ENCODE measurements at regions not wholly inside any gene's neighbourhood (a gene's known extent, or its start where the extent isn't known, plus 50 kb on each side); places are given as distances from the start of the nearest gene placed in this dataset.
"Not testable (repeated sequence)": the region's sequence is repeated elsewhere in the genome, so short reads cannot be mapped to it uniquely, and the experiment has no call there.

DNA sequence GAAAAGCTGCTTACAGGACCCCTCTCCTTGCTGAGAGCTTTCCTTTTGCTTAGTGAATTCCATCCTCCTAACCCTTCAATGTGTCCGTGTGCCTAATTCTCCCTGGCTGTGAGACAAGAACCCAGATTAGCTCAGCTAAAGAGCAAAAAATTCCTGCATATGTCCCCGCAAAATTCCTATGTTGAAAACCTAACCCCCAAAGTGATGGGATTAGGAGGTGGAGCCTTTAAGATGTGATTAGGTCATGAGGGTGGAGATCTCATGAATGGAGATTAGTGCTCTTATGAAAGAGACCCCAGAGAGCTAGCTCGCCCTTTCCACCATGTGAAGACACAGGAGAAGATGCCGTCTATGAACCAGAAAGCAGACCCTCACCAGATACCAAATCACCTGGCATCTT is 503.0 kb upstream of the DIAPH2 start:
- DNase-seq (ENCODE audit: low read depth in 4 of 4, low spot score in 3 of 4), result no peak

GRCh38 chrX:96182366-96182765 is 502.3 kb upstream of the DIAPH2 start:
- DNase-seq (ENCODE audit: low read depth in 4 of 4, low spot score in 3 of 4), result no peak

- no peak for DNase-seq (ENCODE audit: low read depth in 4 of 4, low spot score in 3 of 4)
Observed at GRCh38 chrX:96183391-96183790, 501.3 kb upstream of the DIAPH2 start.

GRCh38 chrX:96183843-96184242 is 500.8 kb upstream of the DIAPH2 start:
- DNase-seq (ENCODE audit: low read depth in 4 of 4, low spot score in 3 of 4), result no peak

DNA sequence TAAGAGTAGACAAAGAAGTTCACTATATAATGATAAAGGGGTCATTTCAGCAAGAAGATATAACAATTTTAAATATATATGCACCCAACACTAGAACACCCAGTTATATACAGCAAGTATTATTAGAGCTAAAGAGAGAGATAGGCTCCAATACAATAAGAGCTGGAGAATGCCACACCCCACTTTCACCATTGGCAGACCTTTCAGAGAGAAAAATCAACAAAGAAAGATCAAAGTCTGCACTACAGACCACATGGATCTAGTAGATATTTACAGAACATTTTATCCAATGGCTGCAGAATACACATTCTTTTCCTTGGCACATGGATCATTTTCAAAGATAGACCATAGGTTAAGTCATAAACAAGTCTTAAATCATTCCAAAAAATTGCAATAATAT is 479.7 kb upstream of the DIAPH2 start:
- no peak for DNase-seq (ENCODE audit: low read depth in 4 of 4, low spot score in 3 of 4)

DNA sequence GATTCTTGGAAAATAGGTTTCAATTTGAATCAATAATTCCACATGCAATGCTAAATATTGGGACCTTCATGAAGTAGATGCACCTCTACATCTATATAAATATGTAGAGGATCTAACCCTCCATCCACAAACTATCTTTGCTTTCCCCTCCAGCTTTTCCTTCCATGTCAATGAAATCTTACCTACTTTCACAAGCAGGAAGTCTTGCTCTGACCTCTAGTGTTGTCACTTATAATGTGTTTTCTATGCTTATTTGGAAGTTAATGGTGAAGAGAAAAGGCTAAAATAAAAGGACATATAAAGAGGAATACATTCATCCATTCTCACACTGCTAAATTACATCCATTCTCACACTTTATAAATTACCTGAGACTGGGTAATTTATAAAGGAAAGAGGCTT is 472.7 kb upstream of the DIAPH2 start:
- no peak for DNase-seq (ENCODE audit: low read depth in 4 of 4, low spot score in 3 of 4)

GRCh38 chrX:96214681-96215080 is 470.0 kb upstream of the DIAPH2 start:
- not testable (repeated sequence) for DNase-seq (ENCODE audit: low read depth in 4 of 4, low spot score in 3 of 4)

DNA sequence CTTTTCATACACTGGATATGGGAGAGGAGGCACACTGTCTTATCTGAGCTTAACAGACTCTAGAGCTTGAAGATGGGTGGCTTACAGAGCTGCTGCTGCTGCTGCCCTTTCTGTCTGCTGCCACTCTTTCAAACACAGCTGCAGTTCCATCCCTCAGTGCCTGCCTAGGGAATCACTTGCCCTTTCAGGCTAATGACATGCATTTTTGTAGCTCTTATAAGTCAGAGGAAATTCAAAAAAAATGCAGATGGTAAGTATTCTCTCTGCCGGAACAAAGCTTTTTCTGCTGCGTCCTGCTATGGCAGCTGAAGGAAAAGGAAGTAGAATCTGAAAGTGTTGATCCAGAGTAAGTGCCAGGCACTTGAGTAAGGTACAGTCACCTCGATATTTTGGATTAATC is 460.4 kb upstream of the DIAPH2 start:
- DNase-seq (ENCODE audit: low read depth in 4 of 4, low spot score in 3 of 4), result no peak

DNA sequence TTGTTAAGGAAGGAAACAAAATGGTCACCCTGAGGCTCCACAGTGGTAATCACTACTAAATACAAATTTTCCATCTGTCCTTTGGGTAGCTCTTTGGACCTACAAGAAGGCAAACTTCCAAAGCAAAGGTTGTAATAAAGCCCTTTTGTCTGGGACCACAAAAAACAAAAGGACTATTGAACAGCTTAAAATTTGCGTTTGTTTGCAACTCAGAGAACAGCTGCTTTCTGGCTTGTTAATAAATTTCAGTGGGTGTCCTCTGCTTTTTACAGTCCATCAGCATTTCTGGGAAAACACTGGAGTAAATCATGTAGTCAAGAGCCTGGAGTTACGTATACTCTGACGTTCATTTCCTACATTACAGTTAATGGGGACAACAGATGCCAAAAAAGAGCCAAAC is 439.7 kb upstream of the DIAPH2 start:
- DNase-seq (ENCODE audit: low read depth in 4 of 4, low spot score in 3 of 4), result no peak

- DNase-seq (ENCODE audit: low read depth in 4 of 4, low spot score in 3 of 4), result no peak
Observed at GRCh38 chrX:96246436-96246835, 438.2 kb upstream of the DIAPH2 start.

All from left renal pelvis (tissue), 4 donors.